ENCODE measurements at regions not wholly inside any gene's neighbourhood (a gene's known extent, or its start where the extent isn't known, plus 50 kb on each side); places are given as distances from the start of the nearest gene placed in this dataset.

- Mint-ChIP-seq H3K36me3 (ENCODE audit: low read depth) (no peaks in the 10 kb centered on the region), H3K27ac (no peak overlapping the region), H3K27me3 (ENCODE audit: low read depth, poor library complexity) (peaks cover 12% of the 10 kb centered on the region), H3K4me3 (no peak overlapping the region), H3K4me1 (peaks cover 46% of the 10 kb centered on the region), H3K9me3 (peaks cover 10% of the 10 kb centered on the region)
- no peak for DNase-seq
- TF ChIP-seq CTCF (IDR thresholded peaks at IDR 0.05): no peak
These were observed 515.6 kb downstream of the CCDC171 start for GRCh38 chr9:16068476-16068875.

- no peaks in the 10 kb centered on the region for H3K36me3 Mint-ChIP-seq (ENCODE audit: low read depth)
- H3K27ac Mint-ChIP-seq: peak overlapping the region; percentile 0
These were observed 516.4 kb downstream of the CCDC171 start for GRCh38 chr9:16069249-16069648.

GRCh38 chr9:16069671-16070454, 517.0 kb downstream of the CCDC171 start:
- H3K36me3 Mint-ChIP-seq (ENCODE audit: low read depth): no peaks in the 10 kb centered on the region
- H3K27me3 Mint-ChIP-seq (ENCODE audit: low read depth, poor library complexity): peaks cover 12% of the 10 kb centered on the region
- TF ChIP-seq CTCF (IDR thresholded peaks at IDR 0.05): no peak
- peaks cover 10% of the 10 kb centered on the region for H3K9me3 Mint-ChIP-seq
- H3K4me3 Mint-ChIP-seq: no peak overlapping the region
- H3K27ac Mint-ChIP-seq: peak overlapping the region; percentile 91
- peak; percentile 11 for DNase-seq
- H3K4me1 Mint-ChIP-seq: peaks cover 35% of the 10 kb centered on the region

More at GRCh38 chr9:16069249-16069648, 516.4 kb downstream of the CCDC171 start:
- TF ChIP-seq CTCF (IDR thresholded peaks at IDR 0.05): no peak
- Mint-ChIP-seq H3K27me3 (ENCODE audit: low read depth, poor library complexity) (peaks cover 12% of the 10 kb centered on the region), H3K9me3 (peaks cover 10% of the 10 kb centered on the region), H3K4me1 (peaks cover 41% of the 10 kb centered on the region), H3K4me3 (peak overlapping the region; percentile 11)
- no peak for DNase-seq

DNA sequence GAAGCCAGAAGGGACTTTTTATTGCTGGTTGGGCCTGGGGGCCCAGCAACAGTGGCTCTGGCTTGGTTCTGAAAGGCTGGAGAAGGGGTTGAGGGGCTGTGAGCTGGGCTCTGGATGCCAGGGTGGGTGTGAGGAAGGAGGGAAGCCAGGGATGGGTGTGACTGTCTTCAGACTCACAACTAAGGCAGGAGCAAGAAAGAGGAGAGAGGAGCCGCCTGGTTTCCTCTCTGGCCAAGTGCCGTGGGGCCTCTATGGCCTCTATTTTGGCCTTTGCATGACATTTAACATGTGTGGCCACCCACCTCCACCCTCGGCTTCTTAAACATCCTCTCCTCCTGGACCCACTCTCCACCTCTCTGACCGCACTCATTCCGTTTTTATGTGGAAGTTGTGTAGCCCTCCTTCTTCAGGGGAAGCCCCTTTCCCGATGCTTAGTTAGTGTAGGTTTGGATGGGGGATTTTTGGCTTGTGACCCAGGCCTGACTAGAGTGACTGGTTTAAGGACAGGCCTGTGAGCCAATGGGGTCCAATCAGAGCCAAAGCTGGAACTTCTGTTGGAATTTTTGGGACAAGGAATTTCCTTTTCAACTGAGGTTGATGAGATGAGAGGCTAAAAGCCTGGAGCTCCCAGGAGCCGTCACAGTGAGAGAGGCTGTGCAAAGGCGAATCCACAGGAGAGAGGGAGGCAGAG, 517.8 kb downstream of the CCDC171 start:
- H3K27ac Mint-ChIP-seq: peak overlapping the region; percentile 91
- no peaks in the 10 kb centered on the region for H3K36me3 Mint-ChIP-seq (ENCODE audit: low read depth)
- TF ChIP-seq CTCF (IDR thresholded peaks at IDR 0.05): no peak
- DNase-seq: no peak
- peaks cover 29% of the 10 kb centered on the region for H3K4me1 Mint-ChIP-seq
- peaks cover 10% of the 10 kb centered on the region for H3K9me3 Mint-ChIP-seq
- peaks cover 16% of the 10 kb centered on the region for H3K27me3 Mint-ChIP-seq (ENCODE audit: low read depth, poor library complexity)
- H3K4me3 Mint-ChIP-seq: no peak overlapping the region

DNA sequence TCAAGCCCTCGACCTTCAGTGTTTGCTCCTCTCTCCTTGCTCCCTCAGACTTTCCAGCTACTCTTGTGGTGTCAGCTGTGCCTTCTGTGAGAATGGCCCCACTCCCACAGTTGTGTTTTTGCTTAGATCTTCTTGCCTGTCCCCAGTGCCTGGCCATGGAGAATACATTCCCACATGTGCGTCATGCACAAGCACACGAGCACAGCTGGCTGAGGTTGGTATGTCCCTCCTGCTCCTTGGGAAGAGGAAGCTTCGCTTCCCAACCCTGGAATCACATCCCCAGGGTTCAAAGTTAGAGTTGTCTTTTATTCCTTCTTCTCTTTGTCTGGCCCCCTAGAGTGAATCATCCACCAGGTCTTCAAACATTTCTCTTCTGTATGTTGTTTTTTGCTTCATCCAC, 518.6 kb downstream of the CCDC171 start:
- peaks cover 16% of the 10 kb centered on the region for H3K27me3 Mint-ChIP-seq (ENCODE audit: low read depth, poor library complexity)

More for the DNA sequence above, 518.6 kb downstream of the CCDC171 start:
- Mint-ChIP-seq H3K4me3 (no peak overlapping the region), H3K4me1 (peaks cover 32% of the 10 kb centered on the region), H3K36me3 (ENCODE audit: low read depth) (no peaks in the 10 kb centered on the region), H3K9me3 (peaks cover 10% of the 10 kb centered on the region), H3K27ac (no peak overlapping the region)
- TF ChIP-seq CTCF (IDR thresholded peaks at IDR 0.05): no peak
- no peak for DNase-seq

Measured in nephron progenitor cell (in vitro differentiated cells).